ENCODE measurements at regions not wholly inside any gene's neighbourhood (a gene's known extent, or its start where the extent isn't known, plus 50 kb on each side); places are given as distances from the start of the nearest gene placed in this dataset.

DNA sequence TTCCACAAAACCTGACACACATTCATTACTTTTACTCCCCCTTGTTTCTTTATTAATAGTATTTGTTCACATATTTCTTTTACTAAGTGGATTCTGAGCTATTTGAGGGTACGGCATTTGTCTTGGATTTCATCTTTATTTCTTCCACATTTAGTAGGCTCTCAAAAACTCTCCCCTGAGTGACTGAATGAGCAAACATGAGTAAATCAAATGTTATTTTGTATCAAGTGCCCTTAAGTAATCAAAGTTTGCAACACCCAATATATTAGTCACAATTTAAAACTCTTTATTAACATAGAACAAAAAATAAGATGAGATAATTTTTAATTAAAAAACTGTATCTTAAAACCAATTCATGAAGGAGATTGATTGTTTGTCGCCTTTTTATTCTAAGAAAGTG is 1101.9 kb upstream of the TENM4 start:
- no peak overlapping the region for H3K14ac ChIP-seq (replicated peaks; ENCODE audit: low read depth, low read length)
- intact Hi-C loops (cut with micrococcal nuclease), result no loop called here
- BruUV-seq (replicated peaks), result no TSS peak
- POLR2A ChIA-PET (ENCODE audit: unreplicated experiment), result interaction anchor here (0.5 kb wide), 1 partner anchor 9 kb away, joined by 4 read pairs; no protein-coding TSS in a partner anchor
- no peak overlapping the region for H4K5ac ChIP-seq (ENCODE audit: low read depth, low read length)
- H2BK120ac ChIP-seq (ENCODE audit: low read depth, low read length), result no peak overlapping the region
- DNase-seq (no peak), ATAC-seq (ENCODE audit: low read depth) (no peak)
- H3K56ac ChIP-seq (ENCODE audit: extremely low read depth, insufficient read depth, low read length), result no peak overlapping the region
- no peak overlapping the region for H3K23ac ChIP-seq (ENCODE audit: low read depth, low read length)
- no peak overlapping the region for H2AK5ac ChIP-seq (ENCODE audit: low read depth, low read length)
- no peak overlapping the region for H3K9ac ChIP-seq (ENCODE audit: low read depth, low read length)
- H3K4me3 ChIP-seq (ENCODE audit: insufficient read depth, low read depth, low read length), result no peak overlapping the region
- no peaks in the 10 kb centered on the region for H3K9me1 ChIP-seq (ENCODE audit: insufficient read depth, low read length)
- WGBS, 2 experiments (ENCODE audit: extremely low coverage in 2 of 2, insufficient read length in 1 of 2), result no CpG with 5 or more reads among the region's 2 CpGs
- TF ChIP-seq MAFK (IDR thresholded peaks at IDR 0.05; ENCODE audit: low read depth, low read length) (no peak), CHD1 (IDR thresholded peaks at IDR 0.05; ENCODE audit: low read depth, low read length) (no peak), NFE2L2 (IDR thresholded peaks at IDR 0.05; ENCODE audit: low read depth, low read length) (no peak), FOS (IDR thresholded peaks at IDR 0.05; ENCODE audit: low read depth, low read length) (no peak), SMC3 (IDR thresholded peaks at IDR 0.05; ENCODE audit: low read depth, low read length) (no peak), MAZ (IDR thresholded peaks at IDR 0.05; ENCODE audit: borderline replicate concordance, low read depth, low read length) (no peak), RAD21 (IDR thresholded peaks at IDR 0.05; ENCODE audit: low read length) (no peak), BHLHE40 (IDR thresholded peaks at IDR 0.05; ENCODE audit: low read depth, low read length) (no peak), MXI1 (IDR thresholded peaks at IDR 0.05; ENCODE audit: borderline replicate concordance, low read depth, low read length) (no peak), RCOR1 (IDR thresholded peaks at IDR 0.05; ENCODE audit: insufficient replicate concordance, low read length) (no peak), CEBPB (IDR thresholded peaks at IDR 0.05; ENCODE audit: low read depth, low read length) (no peak), RFX5 (IDR thresholded peaks at IDR 0.05; ENCODE audit: low read depth, low read length) (no peak)
- TF ChIP-seq, protein P1, sequence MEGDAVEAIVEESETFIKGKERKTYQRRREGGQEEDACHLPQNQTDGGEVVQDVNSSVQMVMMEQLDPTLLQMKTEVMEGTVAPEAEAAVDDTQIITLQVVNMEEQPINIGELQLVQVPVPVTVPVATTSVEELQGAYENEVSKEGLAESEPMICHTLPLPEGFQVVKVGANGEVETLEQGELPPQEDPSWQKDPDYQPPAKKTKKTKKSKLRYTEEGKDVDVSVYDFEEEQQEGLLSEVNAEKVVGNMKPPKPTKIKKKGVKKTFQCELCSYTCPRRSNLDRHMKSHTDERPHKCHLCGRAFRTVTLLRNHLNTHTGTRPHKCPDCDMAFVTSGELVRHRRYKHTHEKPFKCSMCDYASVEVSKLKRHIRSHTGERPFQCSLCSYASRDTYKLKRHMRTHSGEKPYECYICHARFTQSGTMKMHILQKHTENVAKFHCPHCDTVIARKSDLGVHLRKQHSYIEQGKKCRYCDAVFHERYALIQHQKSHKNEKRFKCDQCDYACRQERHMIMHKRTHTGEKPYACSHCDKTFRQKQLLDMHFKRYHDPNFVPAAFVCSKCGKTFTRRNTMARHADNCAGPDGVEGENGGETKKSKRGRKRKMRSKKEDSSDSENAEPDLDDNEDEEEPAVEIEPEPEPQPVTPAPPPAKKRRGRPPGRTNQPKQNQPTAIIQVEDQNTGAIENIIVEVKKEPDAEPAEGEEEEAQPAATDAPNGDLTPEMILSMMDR (conservative IDR thresholded peaks at IDR 0.05; ENCODE audit: low read depth, low read length), result no peak
- TF ChIP-seq, protein P2, sequence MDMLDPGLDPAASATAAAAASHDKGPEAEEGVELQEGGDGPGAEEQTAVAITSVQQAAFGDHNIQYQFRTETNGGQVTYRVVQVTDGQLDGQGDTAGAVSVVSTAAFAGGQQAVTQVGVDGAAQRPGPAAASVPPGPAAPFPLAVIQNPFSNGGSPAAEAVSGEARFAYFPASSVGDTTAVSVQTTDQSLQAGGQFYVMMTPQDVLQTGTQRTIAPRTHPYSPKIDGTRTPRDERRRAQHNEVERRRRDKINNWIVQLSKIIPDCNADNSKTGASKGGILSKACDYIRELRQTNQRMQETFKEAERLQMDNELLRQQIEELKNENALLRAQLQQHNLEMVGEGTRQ (IDR thresholded peaks at IDR 0.05; ENCODE audit: low read depth, low read length), result no peak
- TF ChIP-seq, protein P3, sequence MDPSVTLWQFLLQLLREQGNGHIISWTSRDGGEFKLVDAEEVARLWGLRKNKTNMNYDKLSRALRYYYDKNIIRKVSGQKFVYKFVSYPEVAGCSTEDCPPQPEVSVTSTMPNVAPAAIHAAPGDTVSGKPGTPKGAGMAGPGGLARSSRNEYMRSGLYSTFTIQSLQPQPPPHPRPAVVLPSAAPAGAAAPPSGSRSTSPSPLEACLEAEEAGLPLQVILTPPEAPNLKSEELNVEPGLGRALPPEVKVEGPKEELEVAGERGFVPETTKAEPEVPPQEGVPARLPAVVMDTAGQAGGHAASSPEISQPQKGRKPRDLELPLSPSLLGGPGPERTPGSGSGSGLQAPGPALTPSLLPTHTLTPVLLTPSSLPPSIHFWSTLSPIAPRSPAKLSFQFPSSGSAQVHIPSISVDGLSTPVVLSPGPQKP (IDR thresholded peaks at IDR 0.05; ENCODE audit: borderline replicate concordance, low read depth, low read length), result no peak
- H2BK15ac ChIP-seq (ENCODE audit: low read depth, low read length), result no peak overlapping the region
- H3K36me3 ChIP-seq (ENCODE audit: control insufficient read depth, insufficient read depth, low read length), result no peaks in the 10 kb centered on the region
- CTCF ChIA-PET, result no interaction called here
- H4K8ac ChIP-seq (ENCODE audit: low read depth in 2 of 2, low read length in 2 of 2), result no peak overlapping the region
- no peak overlapping the region for H2AK9ac ChIP-seq (replicated peaks; ENCODE audit: low read depth, low read length, poor library complexity)
- H3K4me2 ChIP-seq (ENCODE audit: low read depth, low read length), result no peak overlapping the region
- in situ Hi-C loops (cut with MboI; ENCODE audit: low sequenced_read_pairs), result no loop called here
- H3K79me1 ChIP-seq (ENCODE audit: low read depth in 1 of 2, low read length in 2 of 2), result no peaks in the 10 kb centered on the region
- H2BK20ac ChIP-seq (ENCODE audit: low read depth, low read length), result no peak overlapping the region
- no peaks in the 10 kb centered on the region for H3K9me3 ChIP-seq (ENCODE audit: control insufficient read depth, insufficient read depth, low read length)
- H4K20me1 ChIP-seq (ENCODE audit: insufficient read depth, low read length), result no peaks in the 10 kb centered on the region
- no peak overlapping the region for H3K27ac ChIP-seq (ENCODE audit: insufficient read depth, low read length)
- no peak overlapping the region for H2BK5ac ChIP-seq (ENCODE audit: low read depth, low read length, poor library complexity, severe bottlenecking)
- no peaks in the 10 kb centered on the region for H3K4me1 ChIP-seq (ENCODE audit: control insufficient read depth, insufficient read depth, low read length)
- H3K4ac ChIP-seq (ENCODE audit: low read depth, low read length), result no peak overlapping the region
- H3K18ac ChIP-seq (ENCODE audit: low read depth, low read length), result no peak overlapping the region
- H3K27me3 ChIP-seq (ENCODE audit: control insufficient read depth, insufficient read depth, low read length), result no peaks in the 10 kb centered on the region
- dilution Hi-C loops (cut with HindIII; ENCODE audit: low sequenced_read_pairs, unreplicated experiment), result no loop called here
- H2AFZ ChIP-seq (replicated peaks; ENCODE audit: low read length, poor library complexity), result no peak overlapping the region
- H4K91ac ChIP-seq (ENCODE audit: insufficient read depth, low read depth, low read length), result no peak overlapping the region
